ENCODE measurements at regions not wholly inside any gene's neighbourhood (a gene's known extent, or its start where the extent isn't known, plus 50 kb on each side); places are given as distances from the start of the nearest gene placed in this dataset.

DNA sequence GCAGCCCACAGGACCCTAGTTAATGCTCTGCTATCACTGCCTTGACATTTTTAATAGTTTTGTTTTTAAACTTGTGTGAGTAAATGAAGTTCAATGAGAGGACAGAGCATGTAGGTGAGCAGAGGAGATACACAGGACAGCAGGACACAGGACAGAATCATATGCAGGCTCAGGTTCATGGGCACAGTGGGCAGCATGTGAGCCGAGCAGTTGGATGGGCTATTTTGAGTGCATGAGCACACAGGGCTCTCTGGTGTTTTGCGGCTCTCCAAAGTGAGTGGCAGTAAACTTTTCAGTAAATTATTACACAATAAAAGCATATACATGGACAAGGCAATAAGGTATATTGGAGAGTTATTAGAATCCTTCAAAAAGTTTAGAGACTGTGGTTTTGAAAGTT is 189.7 kb upstream of the OR4E1 start:
- TF ChIP-seq CTCF (IDR thresholded peaks at IDR 0.05): no peak
- TF ChIP-seq POLR2A (IDR thresholded peaks at IDR 0.05): no peak

All from upper lobe of left lung (tissue), 4 donors.